Pancreas (tissue), 10 donors: ENCODE measurements at regions not wholly inside any gene's neighbourhood (a gene's known extent, or its start where the extent isn't known, plus 50 kb on each side); places are given as distances from the start of the nearest gene placed in this dataset.

Experiments
- ATAC-seq, 4 donors: fragments of 200-7000 bp; cut with Tn5 transposase; one replicate each; pipeline versions ENCODE4 v1.8.0 to v1.9.1; 2020; ENCODE audit warnings: mild to moderate bottlenecking in 4 of 4, moderate library complexity in 4 of 4
- DNase-seq, 6 donors: peaks; one replicate each; pipeline ENCODE4 v3.0.0-alpha.2; 2020
- FAIRE-seq: peaks from 2 replicates; lab custom pipeline; 2012; peaks lifted over from hg19 to GRCh38; lab: Jason Lieb, UNC
- H3K27ac ChIP-seq, 4 donors: fragments of 200-600 bp; sonication (generic); 1 replicate in 3 of 4; 2 replicates in 1 of 4; pipeline versions ENCODE4 v1.5.0 to v1.8.0; 2020
- H3K27me3 ChIP-seq, 4 donors: fragments of 200-600 bp; one replicate each; pipeline ENCODE4 v1.8.0; 2021
- H3K36me3 ChIP-seq, 3 donors: fragments of 200-600 bp; sonication (generic) in 1 of 3; one replicate each; pipeline versions ENCODE4 v1.5.0 to v1.8.0; 2020 to 2021
- H3K4me1 ChIP-seq, 3 donors: fragments of 200-600 bp; one replicate each; pipeline ENCODE4 v1.8.0; 2021
- H3K4me3 ChIP-seq, 4 donors: fragments of 200-600 bp; sonication (generic) in 2 of 4; one replicate each; pipeline versions ENCODE4 v1.5.0 to v1.8.0; 2020 to 2021
- H3K9me3 ChIP-seq, 4 donors: fragments of 200-600 bp; one replicate each; pipeline ENCODE4 v1.8.0; 2021
- WGBS, 2 donors: extraction: QIAGEN DNeasy Blood & Tissue Kit; methylation state at CpG; one replicate each; pipeline ENCODE4 v1.1.7; 2013; 5-methylcytosine and 5-hydroxymethylcytosine counted together
- intact Hi-C, 3 donors: fragments of 100-400 bp; cut with DNase I; formaldehyde crosslinking; loops; one replicate each; pipeline versions ENCODE4 v1.11.1 to v1.14.2; 2022
- TF ChIP-seq, protein P1 (sequence below), 4 donors: fragments of 200-600 bp; sonication (generic) in 3 of 4; IDR thresholded peaks; one replicate each; pipeline versions ENCODE4 v1.5.0 to v1.8.0; 2021; ENCODE audit warnings: antibody characterized with exemption in 4 of 4
- donor health status: healthy with polysubstance abuse.
- donor health status: DM: no; HTN: no; CAD: no; lungs with moderate emphysema.
- donor health status: DM: no; HTN: no; CAD: no.
- donor health status: control.
- donor health status: control.
- donor health status: Bipolar disorder and iron deficiency.
- donor health status: DM: yes; HTN: yes; CAD: no.
- donor health status: DM: no; HTN: no; CAD: no.
- donor health status: DM: no; HTN: no; CAD: no.
- donor health status: DM: yes; HTN: yes; CAD: no.

DNA sequence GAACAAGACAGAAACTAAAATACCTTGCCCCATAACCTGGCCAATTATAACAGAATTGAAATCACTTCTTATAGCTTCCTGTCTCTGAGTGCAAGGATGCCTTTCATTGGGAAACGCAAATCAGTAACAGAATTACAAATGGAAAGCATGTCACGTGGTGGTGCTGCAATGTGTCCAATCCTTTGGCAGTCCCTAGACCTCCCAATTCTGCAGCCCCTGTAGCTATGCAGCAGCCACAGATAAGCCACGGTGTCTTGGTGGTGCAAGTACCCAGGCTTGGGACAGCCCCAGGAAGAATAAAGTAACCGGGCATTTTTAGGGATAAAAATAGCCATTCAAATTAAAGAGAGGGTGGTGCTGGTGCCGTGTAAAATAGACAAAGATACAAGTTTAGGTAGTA is 134.6 kb upstream of the CCN2 start:
- no peak for FAIRE-seq
- no peak overlapping the region for H3K4me3 ChIP-seq
- H3K9me3 ChIP-seq: no peaks in the 10 kb centered on the region
- H3K27me3 ChIP-seq: no peaks in the 10 kb centered on the region
- peak overlapping the region in 2 of 4 donors; percentile 38 to 52 for H3K27ac ChIP-seq
- no peaks in the 10 kb centered on the region for H3K36me3 ChIP-seq
- 62 to 70% methylated on average over 5 of the region's 5 CpGs for WGBS, 2 donors
- DNase-seq: no peak
- intact Hi-C loops: no loop called here
- TF ChIP-seq, protein P1, sequence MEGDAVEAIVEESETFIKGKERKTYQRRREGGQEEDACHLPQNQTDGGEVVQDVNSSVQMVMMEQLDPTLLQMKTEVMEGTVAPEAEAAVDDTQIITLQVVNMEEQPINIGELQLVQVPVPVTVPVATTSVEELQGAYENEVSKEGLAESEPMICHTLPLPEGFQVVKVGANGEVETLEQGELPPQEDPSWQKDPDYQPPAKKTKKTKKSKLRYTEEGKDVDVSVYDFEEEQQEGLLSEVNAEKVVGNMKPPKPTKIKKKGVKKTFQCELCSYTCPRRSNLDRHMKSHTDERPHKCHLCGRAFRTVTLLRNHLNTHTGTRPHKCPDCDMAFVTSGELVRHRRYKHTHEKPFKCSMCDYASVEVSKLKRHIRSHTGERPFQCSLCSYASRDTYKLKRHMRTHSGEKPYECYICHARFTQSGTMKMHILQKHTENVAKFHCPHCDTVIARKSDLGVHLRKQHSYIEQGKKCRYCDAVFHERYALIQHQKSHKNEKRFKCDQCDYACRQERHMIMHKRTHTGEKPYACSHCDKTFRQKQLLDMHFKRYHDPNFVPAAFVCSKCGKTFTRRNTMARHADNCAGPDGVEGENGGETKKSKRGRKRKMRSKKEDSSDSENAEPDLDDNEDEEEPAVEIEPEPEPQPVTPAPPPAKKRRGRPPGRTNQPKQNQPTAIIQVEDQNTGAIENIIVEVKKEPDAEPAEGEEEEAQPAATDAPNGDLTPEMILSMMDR (IDR thresholded peaks at IDR 0.05): no peak
- H3K4me1 ChIP-seq: no peaks in the 10 kb centered on the region
- ATAC-seq: no peak

DNA sequence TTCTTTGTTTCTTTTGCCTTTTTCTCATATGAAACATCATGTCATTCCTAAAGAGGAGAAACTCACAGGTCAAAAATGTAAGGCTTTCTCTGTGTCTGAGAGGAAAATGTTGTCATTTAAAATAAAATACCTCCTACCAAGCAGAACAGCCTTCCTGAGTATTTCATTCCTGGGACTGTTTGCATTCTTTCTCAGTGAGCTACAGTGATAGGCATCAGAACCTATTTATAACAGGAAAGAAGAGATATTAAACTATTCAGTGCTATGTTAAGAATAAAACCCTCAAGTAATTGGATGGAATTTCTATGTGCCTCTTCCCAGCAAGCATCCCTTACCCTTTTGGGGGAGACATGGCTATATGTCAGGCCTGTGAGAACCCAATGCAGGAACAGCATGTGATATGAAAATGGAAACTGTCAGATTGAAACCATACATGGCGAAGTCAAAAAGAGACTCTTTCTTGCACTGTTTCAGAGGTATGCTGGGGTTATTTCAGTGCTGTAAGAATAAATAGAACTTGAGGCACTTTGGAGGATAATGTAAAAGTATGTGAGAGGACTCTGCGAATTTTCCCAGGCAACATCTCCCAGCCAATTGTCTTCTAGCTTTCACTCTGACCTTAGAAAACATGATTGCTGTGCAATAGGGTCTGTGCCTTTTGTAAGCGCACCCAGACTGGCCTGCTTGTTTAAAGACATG is 133.8 kb upstream of the CCN2 start:
- Histone ChIP-seq H3K9me3 (no peaks in the 10 kb centered on the region), H3K27ac (peak overlapping the region in 2 of 4 donors; percentile 52 to 59), H3K27me3 (no peaks in the 10 kb centered on the region), H3K4me1 (no peaks in the 10 kb centered on the region), H3K4me3 (no peak overlapping the region), H3K36me3 (no peaks in the 10 kb centered on the region)
- FAIRE-seq (peak; percentile 26), DNase-seq (no peak), ATAC-seq (peak in 3 of 4 donors; percentile 43 to 76 (median 73))
- TF ChIP-seq, protein P1 (IDR thresholded peaks at IDR 0.05): no peak
- intact Hi-C loops: no loop called here
- WGBS, 2 donors: 74 to 83% methylated on average over 3 of the region's 3 CpGs

DNA sequence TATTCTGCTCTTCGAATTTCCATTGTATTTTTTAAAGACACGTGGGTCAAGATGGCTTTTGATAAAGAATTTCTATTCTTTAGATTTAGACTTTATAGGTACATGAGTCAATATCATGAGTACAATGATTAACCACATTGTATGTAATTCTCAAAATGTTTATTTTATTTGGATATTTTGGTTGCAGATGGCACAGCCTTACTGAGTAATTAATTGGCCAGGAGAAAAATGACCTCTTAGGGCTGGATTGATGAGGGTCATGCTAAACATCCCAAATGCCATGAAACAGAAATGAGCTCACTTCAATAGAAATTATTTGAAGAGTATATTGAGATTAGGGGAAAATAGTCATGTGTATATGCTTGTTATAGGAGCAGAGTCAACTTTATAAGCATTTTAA is 131.2 kb upstream of the CCN2 start:
- DNase-seq: no peak
- FAIRE-seq: no peak
- 65 to 79% methylated on average over 2 of the region's 2 CpGs for WGBS, 2 donors
- Histone ChIP-seq H3K4me3 (no peak overlapping the region), H3K27ac (no peak overlapping the region), H3K9me3 (no peaks in the 10 kb centered on the region), H3K4me1 (no peaks in the 10 kb centered on the region), H3K36me3 (no peaks in the 10 kb centered on the region), H3K27me3 (no peaks in the 10 kb centered on the region)
- intact Hi-C loops: no loop called here
- no peak for ATAC-seq
- TF ChIP-seq, protein P1 (IDR thresholded peaks at IDR 0.05): no peak

DNA sequence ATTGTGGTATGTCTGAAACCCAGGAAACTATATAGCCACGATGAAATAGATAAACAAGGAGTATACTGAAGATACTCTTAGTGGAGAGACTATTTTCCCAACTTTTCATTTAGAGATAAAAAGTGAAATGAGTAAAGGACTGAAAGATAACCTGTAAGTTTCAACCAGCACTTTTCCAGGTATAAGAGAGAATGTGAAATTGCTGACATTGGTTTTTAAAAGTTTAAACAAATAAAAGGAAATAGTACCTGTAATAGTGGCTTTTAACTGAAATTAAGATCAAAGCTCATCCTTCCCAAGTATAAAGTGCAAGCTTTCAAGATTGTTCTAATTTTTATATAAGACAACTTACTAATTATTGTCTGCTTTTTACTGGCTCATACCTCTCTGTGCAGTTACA is 130.2 kb upstream of the CCN2 start:
- WGBS, 2 donors: 58 to 67% methylated on average over 1 of the region's 1 CpG
- Histone ChIP-seq H3K4me3 (no peak overlapping the region), H3K4me1 (no peaks in the 10 kb centered on the region), H3K27me3 (no peaks in the 10 kb centered on the region), H3K27ac (no peak overlapping the region), H3K36me3 (no peaks in the 10 kb centered on the region), H3K9me3 (no peaks in the 10 kb centered on the region)
- no peak for FAIRE-seq
- no peak for ATAC-seq
- intact Hi-C loops: no loop called here
- DNase-seq: no peak
- TF ChIP-seq, protein P1 (IDR thresholded peaks at IDR 0.05): no peak

DNA sequence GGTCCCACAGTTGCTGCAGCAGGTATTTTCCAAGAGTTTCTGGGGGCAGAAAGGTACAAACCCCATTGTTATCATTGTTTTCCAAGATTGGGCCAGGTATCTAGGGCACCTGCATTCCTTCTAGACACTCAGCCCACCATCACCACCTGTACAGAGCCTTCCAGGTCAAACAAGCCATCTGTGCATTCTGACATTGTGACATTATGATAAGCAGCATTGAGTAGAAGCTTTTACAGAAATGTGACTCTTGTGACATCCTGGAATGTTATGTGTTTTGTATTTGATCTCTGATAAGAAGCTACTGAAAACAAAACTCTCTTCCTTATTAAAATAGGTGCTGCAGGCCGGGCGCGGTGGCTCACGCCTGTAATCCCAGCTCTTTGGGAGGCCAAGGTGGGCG is 128.1 kb upstream of the CCN2 start:
- intact Hi-C loops: no loop called here

More for the DNA sequence above, 128.1 kb upstream of the CCN2 start:
- Histone ChIP-seq H3K27me3 (no peaks in the 10 kb centered on the region), H3K27ac (no peak overlapping the region), H3K36me3 (no peaks in the 10 kb centered on the region), H3K9me3 (no peaks in the 10 kb centered on the region), H3K4me1 (no peaks in the 10 kb centered on the region), H3K4me3 (no peak overlapping the region)
- no peak for FAIRE-seq
- no peak for ATAC-seq
- no peak for DNase-seq
- 91 to 95% methylated on average over 5 of the region's 5 CpGs for WGBS, 2 donors
- TF ChIP-seq, protein P1 (IDR thresholded peaks at IDR 0.05): no peak
